Smooth muscle cell (in vitro differentiated cells): ENCODE measurements at regions not wholly inside any gene's neighbourhood (a gene's known extent, or its start where the extent isn't known, plus 50 kb on each side); places are given as distances from the start of the nearest gene placed in this dataset.

Source experiments
- DNase-seq: peaks from one replicate; lab custom pipeline; 2025; ENCODE audit not compliant: unreplicated experiment; lab: John Stamatoyannopoulos, UW
- H2AFZ ChIP-seq: fragments of 200-600 bp; sonication (generic); 2 replicates; pipeline ENCODE4 v1.6.0; 2016; ENCODE audit warnings: antibody characterized with exemption, low read depth, mild to moderate bottlenecking
- H3F3A ChIP-seq: fragments of 200-600 bp; sonication (generic); 2 replicates; pipeline ENCODE4 v1.6.0; 2017; ENCODE audit warnings: antibody characterized with exemption, low read depth
- H3K27ac ChIP-seq: fragments of 200-600 bp; sonication (generic); 2 replicates; pipeline ENCODE4 v1.5.1; 2016; ENCODE audit warnings: low read depth, mild to moderate bottlenecking
- H3K27me3 ChIP-seq: fragments of 200-600 bp; sonication (generic); 2 replicates; pipeline ENCODE4 v1.6.1; 2016; ENCODE audit warnings: low read depth, mild to moderate bottlenecking
- H3K36me3 ChIP-seq: fragments of 200-600 bp; sonication (generic); 2 replicates; pipeline ENCODE4 v1.5.1; 2016; ENCODE audit warnings: low read depth
- H3K4me1 ChIP-seq: fragments of 200-600 bp; sonication (generic); 2 replicates; pipeline ENCODE4 v1.5.1; 2016; ENCODE audit warnings: low read depth
- H3K4me2 ChIP-seq: fragments of 200-600 bp; sonication (generic); 2 replicates; pipeline ENCODE4 v1.6.0; 2016; ENCODE audit warnings: mild to moderate bottlenecking
- H3K4me3 ChIP-seq: fragments of 200-600 bp; sonication (generic); 2 replicates; pipeline ENCODE4 v1.5.1; 2016; ENCODE audit warnings: mild to moderate bottlenecking
- H3K79me2 ChIP-seq: fragments of 200-600 bp; sonication (generic); 2 replicates; pipeline ENCODE4 v1.6.0; 2016; ENCODE audit warnings: low read depth, mild to moderate bottlenecking
- H3K9ac ChIP-seq: fragments of 200-600 bp; sonication (generic); 2 replicates; pipeline ENCODE4 v1.6.0; 2016; ENCODE audit warnings: low read depth
- H3K9me3 ChIP-seq: fragments of 200-600 bp; sonication (generic); replicated peaks from 2 replicates; pipeline ENCODE4 v1.5.1; 2016; ENCODE audit warnings: low read depth
- H4K20me1 ChIP-seq: fragments of 200-600 bp; sonication (generic); 2 replicates; pipeline ENCODE4 v1.6.0; 2016; ENCODE audit warnings: low read depth
- CTCF ChIP-seq: fragments of 200-600 bp; sonication (generic); IDR thresholded peaks from 2 replicates; pipeline ENCODE4 v1.5.1; 2017; ENCODE audit warnings: borderline replicate concordance, mild to moderate bottlenecking, antibody characterized with exemption; ENCODE audit not compliant: insufficient read depth, poor library complexity, severe bottlenecking
- WGBS: methylation state at CpG from one replicate; pipeline ENCODE4 v1.1.7; 2016; ENCODE audit warnings: low lambda C conversion rate; 5-methylcytosine and 5-hydroxymethylcytosine counted together

- Histone ChIP-seq H3K4me1 (no peaks in the 10 kb centered on the region), H3K79me2 (no peaks in the 10 kb centered on the region), H3F3A (no peaks in the 10 kb centered on the region), H3K27ac (no peak overlapping the region), H4K20me1 (no peaks in the 10 kb centered on the region), H3K9me3 (no peaks in the 10 kb centered on the region), H3K27me3 (no peaks in the 10 kb centered on the region), H3K4me3 (no peak overlapping the region), H3K4me2 (no peak overlapping the region), H2AFZ (no peak overlapping the region), H3K36me3 (no peaks in the 10 kb centered on the region), H3K9ac (no peak overlapping the region)
- TF ChIP-seq CTCF: no peak
- 85% methylated on average over 2 of the region's 2 CpGs for WGBS
- no peak for DNase-seq
Observed at GRCh38 chr11:72507050-72507449, 72.7 kb upstream of the CLPB start.

- Histone ChIP-seq H3K4me3 (no peak overlapping the region), H3K4me2 (no peak overlapping the region), H2AFZ (no peak overlapping the region), H3K27me3 (peaks cover 5% of the 10 kb centered on the region), H3K9me3 (no peaks in the 10 kb centered on the region), H3K4me1 (no peaks in the 10 kb centered on the region), H4K20me1 (peaks cover 4% of the 10 kb centered on the region), H3F3A (peaks cover 10% of the 10 kb centered on the region), H3K36me3 (no peaks in the 10 kb centered on the region), H3K27ac (no peak overlapping the region), H3K9ac (no peak overlapping the region), H3K79me2 (no peaks in the 10 kb centered on the region)
- 28% methylated on average over 3 of the region's 3 CpGs for whole genome bisulfite sequencing
- TF ChIP-seq CTCF: no peak
- DNase-seq: no peak
Observed at GRCh38 chr11:72497731-72498130, 63.4 kb upstream of the CLPB start.

- Histone ChIP-seq H3K4me3 (no peak overlapping the region), H3K36me3 (no peaks in the 10 kb centered on the region), H3K4me1 (no peaks in the 10 kb centered on the region), H3K4me2 (no peak overlapping the region), H3K9me3 (no peaks in the 10 kb centered on the region), H3K27ac (no peak overlapping the region), H3F3A (peaks cover 10% of the 10 kb centered on the region), H2AFZ (no peak overlapping the region), H3K79me2 (no peaks in the 10 kb centered on the region), H3K27me3 (peaks cover 5% of the 10 kb centered on the region), H4K20me1 (peaks cover 4% of the 10 kb centered on the region), H3K9ac (no peak overlapping the region)
- WGBS: 52% methylated on average over 1 of the region's 1 CpG
- TF ChIP-seq CTCF: no peak
- no peak for DNase-seq
Observed at GRCh38 chr11:72494109-72494429, 59.7 kb upstream of the CLPB start.

- Histone ChIP-seq H3K9me3 (no peaks in the 10 kb centered on the region), H3K36me3 (no peaks in the 10 kb centered on the region), H3K4me2 (no peak overlapping the region), H2AFZ (no peak overlapping the region), H3K4me1 (no peaks in the 10 kb centered on the region), H3K27me3 (peaks cover 5% of the 10 kb centered on the region), H3K9ac (no peak overlapping the region), H3K4me3 (no peak overlapping the region), H4K20me1 (peaks cover 4% of the 10 kb centered on the region), H3K27ac (peak overlapping the region; percentile 57), H3K79me2 (no peaks in the 10 kb centered on the region), H3F3A (peaks cover 10% of the 10 kb centered on the region)
- TF ChIP-seq CTCF: peak; percentile 7
- 22% methylated on average over 2 of the region's 2 CpGs for WGBS
- no peak for DNase-seq
Observed at GRCh38 chr11:72493426-72494108, 59.2 kb upstream of the CLPB start.
